ENCODE measurements at regions not wholly inside any gene's neighbourhood (a gene's known extent, or its start where the extent isn't known, plus 50 kb on each side); places are given as distances from the start of the nearest gene placed in this dataset.

- TF ChIP-seq CTCF (optimal IDR thresholded peaks at IDR 0.05 in 1 of 3, IDR thresholded peaks at IDR 0.05 in 1 of 3, conservative IDR thresholded peaks at IDR 0.05 in 1 of 3; ENCODE audit: extremely low read depth in 1 of 3, insufficient read depth in 2 of 3, low read length in 3 of 3): no peak
- TF ChIP-seq EZH2 (IDR thresholded peaks at IDR 0.05; ENCODE audit: low read length): no peak
- H3K27ac ChIP-seq (ENCODE audit: control insufficient read depth, insufficient read depth, low read length): no peak overlapping the region
- no peak overlapping the region for H2AFZ ChIP-seq (ENCODE audit: control insufficient read depth, low read length)
- DNase-seq (ENCODE audit: low read depth, low spot score): no peak
- H3K9me1 ChIP-seq (ENCODE audit: control insufficient read depth, extremely low read depth, insufficient read depth, low read length): no peaks in the 10 kb centered on the region
- no peak for FAIRE-seq
- no peaks in the 10 kb centered on the region for H3K4me1 ChIP-seq (ENCODE audit: control insufficient read depth, extremely low read depth, insufficient read depth, low read length)
- no peaks in the 10 kb centered on the region for H3K9me3 ChIP-seq (ENCODE audit: control insufficient read depth, low read depth, low read length)
- H3K9ac ChIP-seq (ENCODE audit: control insufficient read depth, extremely low read depth, insufficient read depth, low read length): no peak overlapping the region
- no peak overlapping the region for H3K4me2 ChIP-seq (ENCODE audit: control insufficient read depth, extremely low read depth, insufficient read depth, low read depth, low read length)
- peaks cover 8% of the 10 kb centered on the region for H3K27me3 ChIP-seq (ENCODE audit: control insufficient read depth, extremely low read depth, insufficient read depth, low read length)
- dilution Hi-C loops (cut with MboI; ENCODE audit: extremely low pct_ligation_motif_present, low sequenced_read_pairs): no loop called here
- H4K20me1 ChIP-seq (ENCODE audit: control insufficient read depth, extremely low read depth, insufficient read depth, low read length): no peaks in the 10 kb centered on the region
- H3K36me3 ChIP-seq (ENCODE audit: control insufficient read depth in 2 of 2, extremely low read depth in 1 of 2, insufficient read depth in 2 of 2, low read length in 2 of 2): no peaks in the 10 kb centered on the region
- no peak overlapping the region for H3K4me3 ChIP-seq (ENCODE audit: control insufficient read depth in 2 of 3, extremely low read depth in 1 of 3, insufficient read depth in 2 of 3, low read depth in 1 of 3, low read length in 3 of 3)
- no peaks in the 10 kb centered on the region for H3K79me2 ChIP-seq (ENCODE audit: control insufficient read depth, insufficient read depth, low read length)
These were observed 290.1 kb downstream of the SRBD1 start for GRCh38 chr2:45320956-45321355.

- no peaks in the 10 kb centered on the region for H3K9me3 ChIP-seq (ENCODE audit: control insufficient read depth, low read depth, low read length)
- H3K36me3 ChIP-seq (ENCODE audit: control insufficient read depth in 2 of 2, extremely low read depth in 1 of 2, insufficient read depth in 2 of 2, low read length in 2 of 2): no peaks in the 10 kb centered on the region
- dilution Hi-C loops (cut with MboI; ENCODE audit: extremely low pct_ligation_motif_present, low sequenced_read_pairs): no loop called here
- no peak overlapping the region for H2AFZ ChIP-seq (ENCODE audit: control insufficient read depth, low read length)
- DNase-seq (ENCODE audit: low read depth, low spot score) (no peak), FAIRE-seq (no peak)
- no peaks in the 10 kb centered on the region for H3K4me1 ChIP-seq (ENCODE audit: control insufficient read depth, extremely low read depth, insufficient read depth, low read length)
- no peaks in the 10 kb centered on the region for H3K9me1 ChIP-seq (ENCODE audit: control insufficient read depth, extremely low read depth, insufficient read depth, low read length)
- peaks cover 6% of the 10 kb centered on the region for H3K27me3 ChIP-seq (ENCODE audit: control insufficient read depth, extremely low read depth, insufficient read depth, low read length)
- no peak overlapping the region for H3K9ac ChIP-seq (ENCODE audit: control insufficient read depth, extremely low read depth, insufficient read depth, low read length)
- TF ChIP-seq EZH2 (IDR thresholded peaks at IDR 0.05; ENCODE audit: low read length) (no peak), CTCF (optimal IDR thresholded peaks at IDR 0.05 in 1 of 3, IDR thresholded peaks at IDR 0.05 in 1 of 3, conservative IDR thresholded peaks at IDR 0.05 in 1 of 3; ENCODE audit: extremely low read depth in 1 of 3, insufficient read depth in 2 of 3, low read length in 3 of 3) (no peak)
- no peaks in the 10 kb centered on the region for H3K79me2 ChIP-seq (ENCODE audit: control insufficient read depth, insufficient read depth, low read length)
- no peak overlapping the region for H3K27ac ChIP-seq (ENCODE audit: control insufficient read depth, insufficient read depth, low read length)
- H3K4me2 ChIP-seq (ENCODE audit: control insufficient read depth, extremely low read depth, insufficient read depth, low read depth, low read length): no peak overlapping the region
- H4K20me1 ChIP-seq (ENCODE audit: control insufficient read depth, extremely low read depth, insufficient read depth, low read length): no peaks in the 10 kb centered on the region
- no peak overlapping the region for H3K4me3 ChIP-seq (ENCODE audit: control insufficient read depth in 2 of 3, extremely low read depth in 1 of 3, insufficient read depth in 2 of 3, low read depth in 1 of 3, low read length in 3 of 3)
These were observed 291.2 kb downstream of the SRBD1 start for GRCh38 chr2:45319683-45320455.

All from keratinocyte (primary cell).